Astrocyte (in vitro differentiated cells and primary cell): ENCODE measurements at regions not wholly inside any gene's neighbourhood (a gene's known extent, or its start where the extent isn't known, plus 50 kb on each side); places are given as distances from the start of the nearest gene placed in this dataset.

Source experiments
- EZH2 ChIP-seq: IDR thresholded peaks from 2 replicates; pipeline ENCODE4 v1.6.1; 2012; ENCODE audit warnings: mild to moderate bottlenecking, low read length, inconsistent platforms; ENCODE audit not compliant: insufficient read depth
- TF ChIP-seq, protein P1 (sequence below): IDR thresholded peaks from 2 replicates; pipeline ENCODE4 v1.5.1; 2011; ENCODE audit warnings: low read depth, mild to moderate bottlenecking, inconsistent platforms, low read length, moderate library complexity; ENCODE audit not compliant: insufficient read depth

DNA sequence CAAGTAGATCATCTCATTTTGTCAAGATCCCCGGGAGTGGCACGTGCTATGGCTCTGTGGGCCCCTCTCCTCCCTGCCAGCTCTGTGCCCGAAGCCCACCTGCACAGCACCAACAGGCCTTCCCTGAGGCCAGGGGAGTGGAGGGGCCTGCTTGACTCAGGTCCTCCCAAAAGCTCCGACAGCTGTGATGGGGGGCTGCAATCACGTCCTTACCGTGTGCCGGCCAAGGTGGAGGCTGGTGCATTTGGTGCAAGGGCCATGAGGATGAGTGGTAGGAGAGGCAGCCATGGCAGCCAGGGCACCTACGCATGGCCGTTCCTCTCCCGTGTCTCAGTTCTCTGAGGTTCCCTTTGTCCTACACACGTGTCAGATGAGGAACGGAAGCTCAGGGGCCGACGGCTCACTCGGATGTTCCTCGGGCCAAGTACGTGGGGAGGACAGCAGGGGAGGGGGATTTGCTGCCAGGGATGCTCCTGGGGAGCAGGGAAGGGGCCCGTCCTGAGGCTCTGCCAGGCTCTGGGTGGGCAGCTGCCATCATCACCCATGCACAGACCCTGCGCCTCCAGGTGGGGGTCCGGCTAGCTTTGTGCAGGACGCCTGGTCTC lies 95.8 kb downstream of the HMX1 start:
- TF ChIP-seq, protein P1, sequence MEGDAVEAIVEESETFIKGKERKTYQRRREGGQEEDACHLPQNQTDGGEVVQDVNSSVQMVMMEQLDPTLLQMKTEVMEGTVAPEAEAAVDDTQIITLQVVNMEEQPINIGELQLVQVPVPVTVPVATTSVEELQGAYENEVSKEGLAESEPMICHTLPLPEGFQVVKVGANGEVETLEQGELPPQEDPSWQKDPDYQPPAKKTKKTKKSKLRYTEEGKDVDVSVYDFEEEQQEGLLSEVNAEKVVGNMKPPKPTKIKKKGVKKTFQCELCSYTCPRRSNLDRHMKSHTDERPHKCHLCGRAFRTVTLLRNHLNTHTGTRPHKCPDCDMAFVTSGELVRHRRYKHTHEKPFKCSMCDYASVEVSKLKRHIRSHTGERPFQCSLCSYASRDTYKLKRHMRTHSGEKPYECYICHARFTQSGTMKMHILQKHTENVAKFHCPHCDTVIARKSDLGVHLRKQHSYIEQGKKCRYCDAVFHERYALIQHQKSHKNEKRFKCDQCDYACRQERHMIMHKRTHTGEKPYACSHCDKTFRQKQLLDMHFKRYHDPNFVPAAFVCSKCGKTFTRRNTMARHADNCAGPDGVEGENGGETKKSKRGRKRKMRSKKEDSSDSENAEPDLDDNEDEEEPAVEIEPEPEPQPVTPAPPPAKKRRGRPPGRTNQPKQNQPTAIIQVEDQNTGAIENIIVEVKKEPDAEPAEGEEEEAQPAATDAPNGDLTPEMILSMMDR = no peak
- TF ChIP-seq EZH2 = no peak
